Pancreas (tissue), 10 donors: ENCODE measurements at regions not wholly inside any gene's neighbourhood (a gene's known extent, or its start where the extent isn't known, plus 50 kb on each side); places are given as distances from the start of the nearest gene placed in this dataset.

Source experiments
- ATAC-seq, 4 donors: fragments of 200-7000 bp; cut with Tn5 transposase; one replicate each; pipeline versions ENCODE4 v1.8.0 to v1.9.1; 2020; ENCODE audit warnings: mild to moderate bottlenecking in 4 of 4, moderate library complexity in 4 of 4
- DNase-seq, 6 donors: peaks; one replicate each; pipeline ENCODE4 v3.0.0-alpha.2; 2020
- FAIRE-seq: peaks from 2 replicates; lab custom pipeline; 2012; peaks lifted over from hg19 to GRCh38; lab: Jason Lieb, UNC
- H3K27ac ChIP-seq, 4 donors: fragments of 200-600 bp; sonication (generic); 1 replicate in 3 of 4; 2 replicates in 1 of 4; pipeline versions ENCODE4 v1.5.0 to v1.8.0; 2020
- H3K27me3 ChIP-seq, 4 donors: fragments of 200-600 bp; one replicate each; pipeline ENCODE4 v1.8.0; 2021
- H3K36me3 ChIP-seq, 3 donors: fragments of 200-600 bp; sonication (generic) in 1 of 3; one replicate each; pipeline versions ENCODE4 v1.5.0 to v1.8.0; 2020 to 2021
- H3K4me1 ChIP-seq, 3 donors: fragments of 200-600 bp; one replicate each; pipeline ENCODE4 v1.8.0; 2021
- H3K4me3 ChIP-seq, 4 donors: fragments of 200-600 bp; sonication (generic) in 2 of 4; one replicate each; pipeline versions ENCODE4 v1.5.0 to v1.8.0; 2020 to 2021
- H3K9me3 ChIP-seq, 4 donors: fragments of 200-600 bp; one replicate each; pipeline ENCODE4 v1.8.0; 2021
- CTCF ChIP-seq, 4 donors: fragments of 200-600 bp; sonication (generic) in 3 of 4; IDR thresholded peaks; one replicate each; pipeline versions ENCODE4 v1.5.0 to v1.8.0; 2021; ENCODE audit warnings: antibody characterized with exemption in 4 of 4
- WGBS, 2 donors: extraction: QIAGEN DNeasy Blood & Tissue Kit; methylation state at CpG; one replicate each; pipeline ENCODE4 v1.1.7; 2013; 5-methylcytosine and 5-hydroxymethylcytosine counted together
- intact Hi-C, 3 donors: fragments of 100-400 bp; cut with DNase I; formaldehyde crosslinking; loops; one replicate each; pipeline versions ENCODE4 v1.11.1 to v1.14.2; 2022
- donor health status: healthy with polysubstance abuse.
- donor health status: DM: no; HTN: no; CAD: no; lungs with moderate emphysema.
- donor health status: DM: no; HTN: no; CAD: no.
- donor health status: control.
- donor health status: control.
- donor health status: Bipolar disorder and iron deficiency.
- donor health status: DM: yes; HTN: yes; CAD: no.
- donor health status: DM: no; HTN: no; CAD: no.
- donor health status: DM: no; HTN: no; CAD: no.
- donor health status: DM: yes; HTN: yes; CAD: no.

GRCh38 chr3:159605776-159606175, 382.9 kb upstream of the IL12A start:
- FAIRE-seq: no peak
- Histone ChIP-seq H3K9me3 (no peaks in the 10 kb centered on the region), H3K27ac (no peak overlapping the region), H3K36me3 (no peaks in the 10 kb centered on the region), H3K4me3 (no peak overlapping the region), H3K4me1 (no peaks in the 10 kb centered on the region), H3K27me3 (peaks cover 0 to 2% (median 0%) of the 10 kb centered on the region in 4 donors)
- ATAC-seq: no peak
- intact Hi-C loops: no loop called here
- no peak for TF ChIP-seq CTCF (IDR thresholded peaks at IDR 0.05)
- WGBS, 2 donors: 61 to 73% methylated on average over 5 of the region's 5 CpGs
- no peak for DNase-seq

- Histone ChIP-seq H3K9me3 (no peaks in the 10 kb centered on the region), H3K4me3 (no peak overlapping the region), H3K36me3 (no peaks in the 10 kb centered on the region), H3K27ac (no peak overlapping the region), H3K27me3 (peaks cover 0 to 8% (median 0%) of the 10 kb centered on the region in 4 donors), H3K4me1 (no peaks in the 10 kb centered on the region)
- DNase-seq: no peak
- no peak for TF ChIP-seq CTCF (IDR thresholded peaks at IDR 0.05)
- no peak for FAIRE-seq
- ATAC-seq: no peak
- 54 to 76% methylated on average over 3 of the region's 3 CpGs for WGBS, 2 donors
- intact Hi-C loops: no loop called here
Observed at GRCh38 chr3:159607856-159608255, 380.8 kb upstream of the IL12A start.

- intact Hi-C loops: no loop called here
- H3K27ac ChIP-seq: no peak overlapping the region
- no peak overlapping the region for H3K4me3 ChIP-seq
- no peaks in the 10 kb centered on the region for H3K4me1 ChIP-seq
- peak in 1 of 4 donors; percentile 27 for ATAC-seq
- no peak for TF ChIP-seq CTCF (IDR thresholded peaks at IDR 0.05)
- no peaks in the 10 kb centered on the region for H3K36me3 ChIP-seq
- no peak for FAIRE-seq
- no peaks in the 10 kb centered on the region for H3K9me3 ChIP-seq
- WGBS, 2 donors: 66 to 73% methylated on average over 3 of the region's 3 CpGs
- peaks cover 0 to 8% (median 0%) of the 10 kb centered on the region in 4 donors for H3K27me3 ChIP-seq
- DNase-seq: no peak
Observed at GRCh38 chr3:159608311-159608710, 380.3 kb upstream of the IL12A start.

- TF ChIP-seq CTCF (IDR thresholded peaks at IDR 0.05): no peak
- Histone ChIP-seq H3K36me3 (no peaks in the 10 kb centered on the region), H3K9me3 (no peaks in the 10 kb centered on the region), H3K27me3 (peaks cover 0 to 8% (median 0%) of the 10 kb centered on the region in 4 donors), H3K27ac (no peak overlapping the region), H3K4me3 (no peak overlapping the region), H3K4me1 (no peaks in the 10 kb centered on the region)
- WGBS, 2 donors: 62 to 65% methylated on average over 7 of the region's 7 CpGs
- FAIRE-seq (no peak), ATAC-seq (no peak), DNase-seq (no peak)
- intact Hi-C loops: no loop called here
Observed at GRCh38 chr3:159609625-159610024, 379.0 kb upstream of the IL12A start.

GRCh38 chr3:159616234-159616825, 372.3 kb upstream of the IL12A start:
- Histone ChIP-seq H3K4me3 (no peak overlapping the region), H3K27me3 (peaks cover 0 to 8% (median 0%) of the 10 kb centered on the region in 4 donors), H3K27ac (no peak overlapping the region), H3K36me3 (no peaks in the 10 kb centered on the region), H3K4me1 (no peaks in the 10 kb centered on the region), H3K9me3 (no peaks in the 10 kb centered on the region)
- TF ChIP-seq CTCF (IDR thresholded peaks at IDR 0.05): peak in 1 of 4 donors; percentile 13
- DNase-seq: no peak
- intact Hi-C loops: no loop called here
- FAIRE-seq: no peak
- WGBS, 2 donors: 39 to 40% methylated on average over 7 of the region's 7 CpGs
- no peak for ATAC-seq
